ENCODE measurements at regions not wholly inside any gene's neighbourhood (a gene's known extent, or its start where the extent isn't known, plus 50 kb on each side); places are given as distances from the start of the nearest gene placed in this dataset.

DNA sequence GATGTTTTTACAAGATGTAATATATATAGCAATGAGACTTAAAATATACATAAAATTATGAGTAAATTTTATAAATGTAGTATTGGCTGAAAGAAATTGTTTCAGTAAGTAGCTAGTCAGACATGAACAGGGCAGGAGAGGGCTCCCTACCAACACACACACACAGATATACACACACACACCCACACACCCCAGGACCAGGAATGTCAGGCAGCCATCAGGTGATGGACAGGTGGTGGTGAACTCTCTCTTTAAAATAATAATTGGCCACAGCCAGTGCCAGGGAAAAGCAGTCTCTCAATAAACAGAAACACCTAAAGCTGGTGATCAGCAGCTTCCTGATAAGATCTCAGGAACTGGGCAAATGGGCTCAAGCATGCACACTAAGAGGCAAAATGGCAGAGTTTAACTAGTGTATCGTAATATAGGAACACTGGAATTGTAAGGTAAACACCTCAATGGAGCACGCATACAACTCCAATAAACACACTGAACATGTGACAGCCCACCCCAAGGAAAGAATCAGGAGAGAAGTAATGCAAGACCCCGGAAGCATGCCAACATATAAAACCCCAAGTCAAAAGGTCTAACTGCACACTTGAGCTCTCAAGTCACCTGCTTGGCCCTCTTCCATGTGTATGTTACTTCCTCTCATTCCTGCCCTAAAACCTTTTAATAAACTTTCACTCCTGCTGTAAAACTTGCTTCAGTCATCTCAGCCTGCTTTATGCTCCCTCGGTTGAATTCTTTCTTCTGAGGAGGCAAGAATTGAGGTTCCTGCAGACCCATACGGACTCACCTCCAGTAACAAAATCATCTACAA, 1034.1 kb upstream of the SEMA6D start:
- Histone ChIP-seq H2AFZ (ENCODE audit: insufficient read depth, low read depth, low read length, poor library complexity, severe bottlenecking) (no peak overlapping the region), H4K20me1 (ENCODE audit: control insufficient read depth, insufficient read depth, low read length, poor library complexity, severe bottlenecking) (no peaks in the 10 kb centered on the region), H3K79me2 (ENCODE audit: control insufficient read depth, insufficient read depth, low read length) (no peaks in the 10 kb centered on the region), H3K27ac (ENCODE audit: low read length in 2 of 2) (no peak overlapping the region), H3K9me3 (ENCODE audit: control extremely low read depth in 1 of 3, control insufficient read depth in 2 of 3, insufficient read depth in 1 of 3, low read length in 2 of 3) (peaks cover 0 to 1% (median 0%) of the 10 kb centered on the region in 3 donors), H3K36me3 (replicated peaks in 1 of 2; ENCODE audit: control extremely low read depth in 1 of 2, control insufficient read depth in 1 of 2, extremely low read depth in 1 of 2, insufficient read depth in 2 of 2, low read length in 1 of 2) (no peaks in the 10 kb centered on the region), H3K4me2 (replicated peaks; ENCODE audit: low read depth, low read length, poor library complexity, severe bottlenecking) (no peak overlapping the region), H3K27me3 (replicated peaks in 1 of 4; ENCODE audit: control extremely low read depth in 1 of 4, control insufficient read depth in 3 of 4, insufficient read depth in 4 of 4, low read length in 3 of 4) (no peaks in the 10 kb centered on the region), H3K4me1 (ENCODE audit: control insufficient read depth in 2 of 2, insufficient read depth in 2 of 2, low read length in 2 of 2) (no peaks in the 10 kb centered on the region), H3K9ac (ENCODE audit: low read length) (no peak overlapping the region), H3K4me3 (ENCODE audit: control extremely low read depth in 1 of 5, extremely low read depth in 1 of 5, insufficient read depth in 1 of 5, low read depth in 2 of 5, low read length in 4 of 5) (no peak overlapping the region)
- no peak overlapping the region for H3K27ac Mint-ChIP-seq
- H3K4me1 Mint-ChIP-seq, result no peaks in the 10 kb centered on the region
- WGBS (ENCODE audit: insufficient coverage), result 93% methylated on average over 2 of the region's 5 CpGs
- intact Hi-C loops (cut with micrococcal nuclease), result no loop called here
- no peak overlapping the region for H3K4me3 Mint-ChIP-seq
- CTCF ChIA-PET, result no interaction called here
- H3K9me3 Mint-ChIP-seq (ENCODE audit: insufficient read depth), result peaks cover 2% of the 10 kb centered on the region
- POLR2A ChIA-PET, result no interaction called here
- no peak for TF ChIP-seq EZH2 (IDR thresholded peaks at IDR 0.05; ENCODE audit: borderline replicate concordance, insufficient read depth, low read depth, low read length, poor library complexity, severe bottlenecking)
- TF ChIP-seq, protein P1, sequence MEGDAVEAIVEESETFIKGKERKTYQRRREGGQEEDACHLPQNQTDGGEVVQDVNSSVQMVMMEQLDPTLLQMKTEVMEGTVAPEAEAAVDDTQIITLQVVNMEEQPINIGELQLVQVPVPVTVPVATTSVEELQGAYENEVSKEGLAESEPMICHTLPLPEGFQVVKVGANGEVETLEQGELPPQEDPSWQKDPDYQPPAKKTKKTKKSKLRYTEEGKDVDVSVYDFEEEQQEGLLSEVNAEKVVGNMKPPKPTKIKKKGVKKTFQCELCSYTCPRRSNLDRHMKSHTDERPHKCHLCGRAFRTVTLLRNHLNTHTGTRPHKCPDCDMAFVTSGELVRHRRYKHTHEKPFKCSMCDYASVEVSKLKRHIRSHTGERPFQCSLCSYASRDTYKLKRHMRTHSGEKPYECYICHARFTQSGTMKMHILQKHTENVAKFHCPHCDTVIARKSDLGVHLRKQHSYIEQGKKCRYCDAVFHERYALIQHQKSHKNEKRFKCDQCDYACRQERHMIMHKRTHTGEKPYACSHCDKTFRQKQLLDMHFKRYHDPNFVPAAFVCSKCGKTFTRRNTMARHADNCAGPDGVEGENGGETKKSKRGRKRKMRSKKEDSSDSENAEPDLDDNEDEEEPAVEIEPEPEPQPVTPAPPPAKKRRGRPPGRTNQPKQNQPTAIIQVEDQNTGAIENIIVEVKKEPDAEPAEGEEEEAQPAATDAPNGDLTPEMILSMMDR (IDR thresholded peaks at IDR 0.05), result no peak
- no peaks in the 10 kb centered on the region for H3K27me3 Mint-ChIP-seq
- ATAC-seq (ENCODE audit: low read depth), result no peak
- no peak for DNase-seq

DNA sequence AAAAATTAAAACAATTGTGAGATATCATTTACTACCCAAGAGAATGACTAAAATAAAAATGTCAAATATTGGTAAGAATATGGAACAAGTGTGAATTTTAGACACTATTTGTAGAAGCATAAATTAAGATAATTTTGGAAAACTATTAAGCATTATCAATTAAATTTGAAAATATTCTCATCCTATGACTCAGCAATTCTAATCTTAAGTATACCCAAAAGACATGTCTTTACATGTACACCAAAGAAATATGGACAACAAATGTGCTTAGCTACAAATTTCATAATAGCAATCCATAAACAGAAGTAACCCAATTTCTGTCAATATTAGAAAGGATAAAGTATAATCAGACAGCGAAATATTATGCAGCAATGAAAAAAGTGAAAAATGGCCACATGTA, 1032.2 kb upstream of the SEMA6D start:
- Mint-ChIP-seq H3K4me1 (no peaks in the 10 kb centered on the region), H3K4me3 (no peak overlapping the region), H3K27ac (no peak overlapping the region), H3K27me3 (no peaks in the 10 kb centered on the region), H3K9me3 (ENCODE audit: insufficient read depth) (peaks cover 2% of the 10 kb centered on the region)
- Histone ChIP-seq H3K27ac (ENCODE audit: low read length in 2 of 2) (no peak overlapping the region), H2AFZ (ENCODE audit: insufficient read depth, low read depth, low read length, poor library complexity, severe bottlenecking) (no peak overlapping the region), H4K20me1 (ENCODE audit: control insufficient read depth, insufficient read depth, low read length, poor library complexity, severe bottlenecking) (no peaks in the 10 kb centered on the region), H3K36me3 (replicated peaks in 1 of 2; ENCODE audit: control extremely low read depth in 1 of 2, control insufficient read depth in 1 of 2, extremely low read depth in 1 of 2, insufficient read depth in 2 of 2, low read length in 1 of 2) (no peaks in the 10 kb centered on the region), H3K9me3 (ENCODE audit: control extremely low read depth in 1 of 3, control insufficient read depth in 2 of 3, insufficient read depth in 1 of 3, low read length in 2 of 3) (no peaks in the 10 kb centered on the region), H3K4me3 (ENCODE audit: control extremely low read depth in 1 of 5, extremely low read depth in 1 of 5, insufficient read depth in 1 of 5, low read depth in 2 of 5, low read length in 4 of 5) (no peak overlapping the region), H3K4me2 (replicated peaks; ENCODE audit: low read depth, low read length, poor library complexity, severe bottlenecking) (no peak overlapping the region), H3K79me2 (ENCODE audit: control insufficient read depth, insufficient read depth, low read length) (no peaks in the 10 kb centered on the region), H3K9ac (ENCODE audit: low read length) (no peak overlapping the region), H3K4me1 (ENCODE audit: control insufficient read depth in 2 of 2, insufficient read depth in 2 of 2, low read length in 2 of 2) (no peaks in the 10 kb centered on the region), H3K27me3 (replicated peaks in 1 of 4; ENCODE audit: control extremely low read depth in 1 of 4, control insufficient read depth in 3 of 4, insufficient read depth in 4 of 4, low read length in 3 of 4) (no peaks in the 10 kb centered on the region)
- DNase-seq (no peak), ATAC-seq (ENCODE audit: low read depth) (no peak)
- TF ChIP-seq EZH2 (IDR thresholded peaks at IDR 0.05; ENCODE audit: borderline replicate concordance, insufficient read depth, low read depth, low read length, poor library complexity, severe bottlenecking), result no peak
- TF ChIP-seq, protein P1 (IDR thresholded peaks at IDR 0.05), result no peak
- intact Hi-C loops (cut with micrococcal nuclease), result no loop called here
- POLR2A ChIA-PET, result no interaction called here
- no CpG with 5 or more reads among the region's 1 CpG for WGBS (ENCODE audit: insufficient coverage)
- CTCF ChIA-PET, result no interaction called here

Measured in B cell (primary cell).